ENCODE measurements at regions not wholly inside any gene's neighbourhood (a gene's known extent, or its start where the extent isn't known, plus 50 kb on each side); places are given as distances from the start of the nearest gene placed in this dataset.
A peak's percentile ranks its signal among the peaks of the same experiment; 100 is the strongest.

DNA sequence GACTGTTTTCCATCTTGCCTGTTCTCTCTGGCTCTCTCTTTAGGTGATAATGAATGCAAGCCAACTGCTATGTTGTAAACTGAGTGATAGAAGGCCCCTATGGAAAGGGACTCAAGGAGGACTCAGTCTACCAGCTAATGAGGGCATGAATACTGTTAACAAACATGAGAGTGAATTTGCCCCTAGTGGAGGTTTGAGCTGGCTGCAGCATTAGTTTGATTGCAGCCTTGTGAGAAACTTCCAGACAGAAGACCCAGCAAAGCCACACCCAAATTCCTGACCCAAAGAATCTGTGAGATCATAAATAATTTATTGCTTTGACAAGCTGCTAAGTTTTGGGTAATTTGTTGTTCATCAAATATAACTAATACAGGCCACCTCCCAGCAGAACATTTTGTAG lies 50.0 kb upstream of the PLCB1 start:
- DNase-seq (ENCODE audit: low read depth) = peak; percentile 47
- TF ChIP-seq, protein P1, sequence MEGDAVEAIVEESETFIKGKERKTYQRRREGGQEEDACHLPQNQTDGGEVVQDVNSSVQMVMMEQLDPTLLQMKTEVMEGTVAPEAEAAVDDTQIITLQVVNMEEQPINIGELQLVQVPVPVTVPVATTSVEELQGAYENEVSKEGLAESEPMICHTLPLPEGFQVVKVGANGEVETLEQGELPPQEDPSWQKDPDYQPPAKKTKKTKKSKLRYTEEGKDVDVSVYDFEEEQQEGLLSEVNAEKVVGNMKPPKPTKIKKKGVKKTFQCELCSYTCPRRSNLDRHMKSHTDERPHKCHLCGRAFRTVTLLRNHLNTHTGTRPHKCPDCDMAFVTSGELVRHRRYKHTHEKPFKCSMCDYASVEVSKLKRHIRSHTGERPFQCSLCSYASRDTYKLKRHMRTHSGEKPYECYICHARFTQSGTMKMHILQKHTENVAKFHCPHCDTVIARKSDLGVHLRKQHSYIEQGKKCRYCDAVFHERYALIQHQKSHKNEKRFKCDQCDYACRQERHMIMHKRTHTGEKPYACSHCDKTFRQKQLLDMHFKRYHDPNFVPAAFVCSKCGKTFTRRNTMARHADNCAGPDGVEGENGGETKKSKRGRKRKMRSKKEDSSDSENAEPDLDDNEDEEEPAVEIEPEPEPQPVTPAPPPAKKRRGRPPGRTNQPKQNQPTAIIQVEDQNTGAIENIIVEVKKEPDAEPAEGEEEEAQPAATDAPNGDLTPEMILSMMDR (IDR thresholded peaks at IDR 0.05; ENCODE audit: insufficient read depth, low read depth, low read length) = peak; percentile 57
- H3K4me3 ChIP-seq (ENCODE audit: low read depth, low read length) = no peak overlapping the region
